ENCODE measurements at regions not wholly inside any gene's neighbourhood (a gene's known extent, or its start where the extent isn't known, plus 50 kb on each side); places are given as distances from the start of the nearest gene placed in this dataset.
A peak's percentile ranks its signal among the peaks of the same experiment; 100 is the strongest.

GRCh38 chr3:124260206-124260915, 268.4 kb upstream of the ROPN1 start:
- in situ Hi-C loops (cut with HindIII; ENCODE audit: low sequenced_read_pairs) = no loop called here
- no peak for DNase-seq (ENCODE audit: low spot score)

- in situ Hi-C loops (cut with HindIII; ENCODE audit: low sequenced_read_pairs) = no loop called here
- DNase-seq (ENCODE audit: low spot score) = no peak
These were observed 269.4 kb upstream of the ROPN1 start for GRCh38 chr3:124261306-124261705.

GRCh38 chr3:124263168-124263567, 271.2 kb upstream of the ROPN1 start:
- no peak for DNase-seq (ENCODE audit: low spot score)
- in situ Hi-C loops (cut with HindIII; ENCODE audit: low sequenced_read_pairs) = no loop called here

GRCh38 chr3:124264346-124264745, 272.4 kb upstream of the ROPN1 start:
- in situ Hi-C loops (cut with HindIII; ENCODE audit: low sequenced_read_pairs) = no loop called here
- DNase-seq (ENCODE audit: low spot score) = no peak

- in situ Hi-C loops (cut with HindIII; ENCODE audit: low sequenced_read_pairs) = no loop called here
- DNase-seq (ENCODE audit: low spot score) = peak; percentile 5
These were observed 274.6 kb upstream of the ROPN1 start for GRCh38 chr3:124266487-124266886.

GRCh38 chr3:124267406-124267805, 275.5 kb upstream of the ROPN1 start:
- no peak for DNase-seq (ENCODE audit: low spot score)
- in situ Hi-C loops (cut with HindIII; ENCODE audit: low sequenced_read_pairs) = no loop called here

GRCh38 chr3:124268355-124268754, 276.4 kb upstream of the ROPN1 start:
- no peak for DNase-seq (ENCODE audit: low spot score)
- in situ Hi-C loops (cut with HindIII; ENCODE audit: low sequenced_read_pairs) = no loop called here

GRCh38 chr3:124269619-124270018, 277.7 kb upstream of the ROPN1 start:
- DNase-seq (ENCODE audit: low spot score) = no peak
- in situ Hi-C loops (cut with HindIII; ENCODE audit: low sequenced_read_pairs) = no loop called here

GRCh38 chr3:124272605-124273151, 280.8 kb upstream of the ROPN1 start:
- DNase-seq (ENCODE audit: low spot score) = no peak
- in situ Hi-C loops (cut with HindIII; ENCODE audit: low sequenced_read_pairs) = no loop called here

GRCh38 chr3:124273651-124274050, 281.7 kb upstream of the ROPN1 start:
- no peak for DNase-seq (ENCODE audit: low spot score)
- in situ Hi-C loops (cut with HindIII; ENCODE audit: low sequenced_read_pairs) = no loop called here

- no peak for DNase-seq (ENCODE audit: low spot score)
- in situ Hi-C loops (cut with HindIII; ENCODE audit: low sequenced_read_pairs) = no loop called here
These were observed 282.1 kb upstream of the ROPN1 start for GRCh38 chr3:124274051-124274450.

- in situ Hi-C loops (cut with HindIII; ENCODE audit: low sequenced_read_pairs) = no loop called here
- no peak for DNase-seq (ENCODE audit: low spot score)
These were observed 283.5 kb upstream of the ROPN1 start for GRCh38 chr3:124275412-124275811.

GRCh38 chr3:124276133-124276532, 284.2 kb upstream of the ROPN1 start:
- no peak for DNase-seq (ENCODE audit: low spot score)
- in situ Hi-C loops (cut with HindIII; ENCODE audit: low sequenced_read_pairs) = no loop called here

- no peak for DNase-seq (ENCODE audit: low spot score)
- in situ Hi-C loops (cut with HindIII; ENCODE audit: low sequenced_read_pairs) = no loop called here
These were observed 284.7 kb upstream of the ROPN1 start for GRCh38 chr3:124276539-124277143.

GRCh38 chr3:124277144-124277890, 285.4 kb upstream of the ROPN1 start:
- in situ Hi-C loops (cut with HindIII; ENCODE audit: low sequenced_read_pairs) = no loop called here

GRCh38 chr3:124281453-124282316, 289.8 kb upstream of the ROPN1 start:
- peak; percentile 24 for DNase-seq (ENCODE audit: low spot score)
- in situ Hi-C loops (cut with HindIII; ENCODE audit: low sequenced_read_pairs) = no loop called here

More at GRCh38 chr3:124277144-124277890, 285.4 kb upstream of the ROPN1 start:
- peak; percentile 4 for DNase-seq (ENCODE audit: low spot score)

- in situ Hi-C loops (cut with HindIII; ENCODE audit: low sequenced_read_pairs) = no loop called here
- DNase-seq (ENCODE audit: low spot score) = no peak
These were observed 291.1 kb upstream of the ROPN1 start for GRCh38 chr3:124282751-124283651.

GRCh38 chr3:124283652-124284023, 291.7 kb upstream of the ROPN1 start:
- DNase-seq (ENCODE audit: low spot score) = no peak
- in situ Hi-C loops (cut with HindIII; ENCODE audit: low sequenced_read_pairs) = no loop called here
